AG09309 (cell line): ENCODE measurements at regions not wholly inside any gene's neighbourhood (a gene's known extent, or its start where the extent isn't known, plus 50 kb on each side); places are given as distances from the start of the nearest gene placed in this dataset.

ENCODE experiments used
- DNase-seq: peaks from one replicate; pipeline ENCODE4 v3.0.0-alpha.2; 2010; ENCODE audit warnings: low read depth
- H3K4me3 ChIP-seq: 2 replicates; pipeline ENCODE4 v1.5.1; 2011; ENCODE audit warnings: mild to moderate bottlenecking, low read depth, low read length, moderate library complexity; ENCODE audit not compliant: control insufficient read depth
- CTCF ChIP-seq: IDR thresholded peaks from 2 replicates; pipeline ENCODE4 v1.5.1; 2011; ENCODE audit warnings: mild to moderate bottlenecking, low read depth, low read length, inconsistent platforms; ENCODE audit not compliant: insufficient read depth, control insufficient read depth; ENCODE audit errors: missing control alignments

GRCh38 chr4:126097155-126097799, 782.5 kb downstream of the FAT4 start:
- no peak overlapping the region for H3K4me3 ChIP-seq
- DNase-seq = no peak
- no peak for TF ChIP-seq CTCF

GRCh38 chr4:126106658-126107057, 791.9 kb downstream of the FAT4 start:
- no peak for TF ChIP-seq CTCF
- no peak overlapping the region for H3K4me3 ChIP-seq
- no peak for DNase-seq

GRCh38 chr4:126109836-126110235, 795.1 kb downstream of the FAT4 start:
- H3K4me3 ChIP-seq = no peak overlapping the region
- DNase-seq = no peak
- TF ChIP-seq CTCF = no peak

- no peak for DNase-seq
- TF ChIP-seq CTCF = no peak
- H3K4me3 ChIP-seq = no peak overlapping the region
Measured at GRCh38 chr4:126113058-126113457, 798.3 kb downstream of the FAT4 start.

- no peak for DNase-seq
- TF ChIP-seq CTCF = no peak
- H3K4me3 ChIP-seq = no peak overlapping the region
Measured at GRCh38 chr4:126123611-126124325, 809.0 kb downstream of the FAT4 start.

- H3K4me3 ChIP-seq = no peak overlapping the region
- no peak for TF ChIP-seq CTCF
- no peak for DNase-seq
Measured at GRCh38 chr4:126124818-126125217, 810.1 kb downstream of the FAT4 start.
